ENCODE measurements at regions not wholly inside any gene's neighbourhood (a gene's known extent, or its start where the extent isn't known, plus 50 kb on each side); places are given as distances from the start of the nearest gene placed in this dataset.

- in situ Hi-C loops (cut with MboI): no loop called here
- DNase-seq (ENCODE audit: extremely low read depth in 1 of 4, low spot score in 3 of 4) (no peak), ATAC-seq (no peak), FAIRE-seq (no peak)
- ChIA-PET POLR2A (no interaction called here), CTCF (ENCODE audit: low intra/inter-chr PET ratio) (no interaction called here)
- Histone ChIP-seq H3K9me3 (replicated peaks; ENCODE audit: control insufficient read depth, insufficient read depth, low read depth, low read length) (no peaks in the 10 kb centered on the region), H3K36me3 (ENCODE audit: control insufficient read depth, insufficient read depth, low read length) (no peaks in the 10 kb centered on the region), H3K4me3 (no peak overlapping the region), H3K27me3 (ENCODE audit: control insufficient read depth in 2 of 2, insufficient read depth in 2 of 2, low read length in 2 of 2) (no peaks in the 10 kb centered on the region), H4K20me1 (replicated peaks; ENCODE audit: control insufficient read depth, insufficient read depth, low read length) (no peaks in the 10 kb centered on the region), H3K27ac (ENCODE audit: extremely low read depth, low read depth, low read length) (no peak overlapping the region), H3K4me2 (ENCODE audit: insufficient read depth, low read length) (no peak overlapping the region), H2AFZ (ENCODE audit: low read depth, low read length) (no peak overlapping the region), H3K9ac (ENCODE audit: insufficient read depth in 1 of 2, low read depth in 2 of 2, low read length in 2 of 2) (no peak overlapping the region), H3K79me2 (ENCODE audit: control insufficient read depth, insufficient read depth, low read length) (no peaks in the 10 kb centered on the region), H3K9me1 (ENCODE audit: control insufficient read depth, insufficient read depth, low read length) (no peaks in the 10 kb centered on the region), H3K4me1 (replicated peaks in 1 of 2; ENCODE audit: control insufficient read depth in 2 of 2, insufficient read depth in 2 of 2, low read length in 2 of 2) (no peaks in the 10 kb centered on the region)
- 30% methylated on average over 3 of the region's 3 CpGs for WGBS (ENCODE audit: insufficient coverage, low coverage, missing lambda C conversion rate)
- no peak for TF ChIP-seq CCNT2 (IDR thresholded peaks at IDR 0.05; ENCODE audit: borderline replicate concordance, extremely low read depth, insufficient read length, low read depth, low read length)
- TF ChIP-seq ZNF431 (CRISPR knock-in tag; IDR thresholded peaks at IDR 0.05): no peak
- intact Hi-C loops (cut with micrococcal nuclease): no loop called here
- no TSS peak for BruUV-seq (replicated peaks)
Observed at GRCh38 chr3:152768478-152768877, 66.5 kb upstream of the P2RY1 start.

GRCh38 chr3:152769523-152769922 lies 65.4 kb upstream of the P2RY1 start:
- H2AFZ ChIP-seq (ENCODE audit: low read depth, low read length): no peak overlapping the region; the same call in 1 of the 2 replicates
- no peaks in the 10 kb centered on the region for H4K20me1 ChIP-seq (replicated peaks; ENCODE audit: control insufficient read depth, insufficient read depth, low read length)
- ATAC-seq (no peak), FAIRE-seq (no peak), DNase-seq (ENCODE audit: extremely low read depth in 1 of 4, low spot score in 3 of 4) (no peak)
- no peaks in the 10 kb centered on the region for H3K9me1 ChIP-seq (ENCODE audit: control insufficient read depth, insufficient read depth, low read length)
- ChIA-PET CTCF (ENCODE audit: low intra/inter-chr PET ratio) (no interaction called here), POLR2A (no interaction called here)
- TF ChIP-seq ESRRB (CRISPR knock-in tag; IDR thresholded peaks at IDR 0.05; ENCODE audit: borderline replicate concordance) (no peak), JUNB (CRISPR knock-in tag; conservative IDR thresholded peaks at IDR 0.05) (no peak), ZNF311 (CRISPR knock-in tag; IDR thresholded peaks at IDR 0.05) (no peak), SAFB (IDR thresholded peaks at IDR 0.05; ENCODE audit: borderline replicate concordance, low read depth, low read length) (no peak), CEBPG (CRISPR knock-in tag; IDR thresholded peaks at IDR 0.05) (no peak), CEBPG (tag; conservative IDR thresholded peaks at IDR 0.05 in 1 of 2, IDR thresholded peaks at IDR 0.05 in 1 of 2) (peak; percentile 45 to 65), PBX2 (CRISPR knock-in tag; IDR thresholded peaks at IDR 0.05; ENCODE audit: low read depth) (no peak), PBX2 (tag; conservative IDR thresholded peaks at IDR 0.05; ENCODE audit: low read depth) (0 out of 2 replicates have a peak, but pooled peaks have one; percentile 40), CEBPB (tag; IDR thresholded peaks at IDR 0.05) (peak; percentile 81), RBM22 (IDR thresholded peaks at IDR 0.05; ENCODE audit: low read depth, low read length, poor library complexity, severe bottlenecking) (no peak), GTF2E2 (tag; IDR thresholded peaks at IDR 0.05) (no peak), ZNF444 (CRISPR knock-in tag; IDR thresholded peaks at IDR 0.05) (no peak)
- H3K79me2 ChIP-seq (ENCODE audit: control insufficient read depth, insufficient read depth, low read length): no peaks in the 10 kb centered on the region
- H3K27ac ChIP-seq (ENCODE audit: extremely low read depth, low read depth, low read length): no peak overlapping the region
- no TSS peak for BruUV-seq (replicated peaks)
- no peak overlapping the region for H3K4me2 ChIP-seq (ENCODE audit: insufficient read depth, low read length)
- in situ Hi-C loops (cut with MboI): no loop called here
- intact Hi-C loops (cut with micrococcal nuclease): no loop called here
- no peaks in the 10 kb centered on the region for H3K36me3 ChIP-seq (ENCODE audit: control insufficient read depth, insufficient read depth, low read length)
- no peak overlapping the region for H3K9ac ChIP-seq (ENCODE audit: insufficient read depth in 1 of 2, low read depth in 2 of 2, low read length in 2 of 2)
- no peak overlapping the region for H3K4me3 ChIP-seq
- no peaks in the 10 kb centered on the region for H3K27me3 ChIP-seq (ENCODE audit: control insufficient read depth in 2 of 2, insufficient read depth in 2 of 2, low read length in 2 of 2)
- no peaks in the 10 kb centered on the region for H3K9me3 ChIP-seq (replicated peaks; ENCODE audit: control insufficient read depth, insufficient read depth, low read depth, low read length)
- no peaks in the 10 kb centered on the region for H3K4me1 ChIP-seq (replicated peaks in 1 of 2; ENCODE audit: control insufficient read depth in 2 of 2, insufficient read depth in 2 of 2, low read length in 2 of 2)

Data from K562 (cell line).